ENCODE measurements at regions not wholly inside any gene's neighbourhood (a gene's known extent, or its start where the extent isn't known, plus 50 kb on each side); places are given as distances from the start of the nearest gene placed in this dataset.

DNA sequence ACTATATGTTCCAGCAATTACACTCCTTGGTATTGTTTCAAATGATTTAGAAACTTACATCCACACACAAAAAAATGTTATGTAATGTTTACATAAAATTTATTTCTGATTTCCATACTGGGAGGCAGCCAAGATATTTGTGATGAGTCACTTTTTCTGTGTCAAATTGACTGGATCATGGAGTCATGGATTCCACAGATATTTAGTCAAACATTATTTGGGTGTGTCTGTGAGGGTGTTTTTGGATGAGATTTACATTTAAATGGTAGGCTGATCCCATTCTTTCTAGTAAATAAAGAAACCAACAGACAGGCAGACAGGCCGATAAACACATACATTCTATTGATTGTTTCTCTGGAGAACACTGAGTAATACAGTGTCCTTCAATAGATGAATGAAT, 562.8 kb downstream of the SLITRK6 start:
- H3K27ac ChIP-seq (ENCODE audit: low read length): peak overlapping the region; percentile 47
- H3K4me2 ChIP-seq (ENCODE audit: low read length): peak overlapping the region; percentile 82
- ChIA-PET CTCF (no interaction called here), POLR2A (ENCODE audit: unreplicated experiment) (no interaction called here)
- H3K4me1 ChIP-seq (ENCODE audit: insufficient read depth, low read length): peaks cover 25% of the 10 kb centered on the region
- no peak overlapping the region for H3K9ac ChIP-seq (ENCODE audit: low read length)
- ATAC-seq (peak; percentile 83), DNase-seq (peak; percentile 91)
- H3K9me3 ChIP-seq (ENCODE audit: low read length): no peaks in the 10 kb centered on the region
- TF ChIP-seq EZH2 (IDR thresholded peaks at IDR 0.05; ENCODE audit: low read length, unreplicated experiment): no peak
- no peak for TF ChIP-seq EZH2phosphoT487 (IDR thresholded peaks at IDR 0.05; ENCODE audit: borderline replicate concordance, low read length)
- TF ChIP-seq, protein P1, sequence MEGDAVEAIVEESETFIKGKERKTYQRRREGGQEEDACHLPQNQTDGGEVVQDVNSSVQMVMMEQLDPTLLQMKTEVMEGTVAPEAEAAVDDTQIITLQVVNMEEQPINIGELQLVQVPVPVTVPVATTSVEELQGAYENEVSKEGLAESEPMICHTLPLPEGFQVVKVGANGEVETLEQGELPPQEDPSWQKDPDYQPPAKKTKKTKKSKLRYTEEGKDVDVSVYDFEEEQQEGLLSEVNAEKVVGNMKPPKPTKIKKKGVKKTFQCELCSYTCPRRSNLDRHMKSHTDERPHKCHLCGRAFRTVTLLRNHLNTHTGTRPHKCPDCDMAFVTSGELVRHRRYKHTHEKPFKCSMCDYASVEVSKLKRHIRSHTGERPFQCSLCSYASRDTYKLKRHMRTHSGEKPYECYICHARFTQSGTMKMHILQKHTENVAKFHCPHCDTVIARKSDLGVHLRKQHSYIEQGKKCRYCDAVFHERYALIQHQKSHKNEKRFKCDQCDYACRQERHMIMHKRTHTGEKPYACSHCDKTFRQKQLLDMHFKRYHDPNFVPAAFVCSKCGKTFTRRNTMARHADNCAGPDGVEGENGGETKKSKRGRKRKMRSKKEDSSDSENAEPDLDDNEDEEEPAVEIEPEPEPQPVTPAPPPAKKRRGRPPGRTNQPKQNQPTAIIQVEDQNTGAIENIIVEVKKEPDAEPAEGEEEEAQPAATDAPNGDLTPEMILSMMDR (conservative IDR thresholded peaks at IDR 0.05; ENCODE audit: low read depth, low read length): no peak
- peaks cover 3% of the 10 kb centered on the region for H3F3A ChIP-seq (ENCODE audit: low read length, unreplicated experiment)
- H3K79me2 ChIP-seq (ENCODE audit: low read length): no peaks in the 10 kb centered on the region
- no peaks in the 10 kb centered on the region for H3K9me2 ChIP-seq (replicated peaks; ENCODE audit: low read length)
- no peaks in the 10 kb centered on the region for H3K27me3 ChIP-seq (ENCODE audit: low read length)
- H3K4me3 ChIP-seq (ENCODE audit: low read length): peak overlapping the region; percentile 60
- no peaks in the 10 kb centered on the region for H3K36me3 ChIP-seq (ENCODE audit: low read depth, low read length)
- 0 out of 2 replicates have a peak overlapping the region, but pooled peaks have one; percentile 41 for H2AFZ ChIP-seq (ENCODE audit: low read length)
- no peaks in the 10 kb centered on the region for H4K20me1 ChIP-seq (ENCODE audit: low read length)
- BruUV-seq (replicated peaks): no TSS peak
- intact Hi-C loops (cut with micrococcal nuclease): loop anchor here (10.0 kb wide), 2 partner anchors 288 to 568 kb away; no protein-coding TSS in a partner anchor

DNA sequence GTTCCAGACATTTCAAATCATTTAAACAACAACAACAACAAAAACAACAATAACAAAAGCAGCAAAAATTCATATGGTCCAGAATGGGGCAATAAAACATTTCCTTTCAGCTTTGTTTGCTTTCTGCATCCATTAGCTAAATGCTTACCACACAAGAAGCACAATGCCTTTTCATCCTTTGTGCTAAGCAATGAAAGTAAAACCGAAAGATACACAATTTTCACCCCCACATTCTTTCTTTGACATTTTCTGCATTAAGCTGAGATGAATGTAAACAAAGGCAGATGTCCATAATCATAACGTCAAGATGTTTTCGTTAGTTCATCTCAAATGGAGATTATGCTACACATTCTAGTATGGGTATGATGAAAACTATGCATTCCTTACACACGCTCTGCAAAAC, 568.5 kb downstream of the SLITRK6 start:
- H3F3A ChIP-seq (ENCODE audit: low read length, unreplicated experiment): no peaks in the 10 kb centered on the region
- H3K79me2 ChIP-seq (ENCODE audit: low read length): no peaks in the 10 kb centered on the region
- H3K9me3 ChIP-seq (ENCODE audit: low read length): no peaks in the 10 kb centered on the region
- intact Hi-C loops (cut with micrococcal nuclease): loop anchor here (10.0 kb wide), 2 partner anchors 294 to 574 kb away; no protein-coding TSS in a partner anchor
- BruUV-seq (replicated peaks): no TSS peak
- no peak overlapping the region for H3K4me2 ChIP-seq (ENCODE audit: low read length)
- H3K4me1 ChIP-seq (ENCODE audit: insufficient read depth, low read length): no peaks in the 10 kb centered on the region
- no peak overlapping the region for H3K27ac ChIP-seq (ENCODE audit: low read length)
- ATAC-seq (no peak), DNase-seq (no peak)
- ChIA-PET CTCF (no interaction called here), POLR2A (ENCODE audit: unreplicated experiment) (no interaction called here)
- no peaks in the 10 kb centered on the region for H3K27me3 ChIP-seq (ENCODE audit: low read length)
- H3K4me3 ChIP-seq (ENCODE audit: low read length): no peak overlapping the region
- no peak overlapping the region for H3K9ac ChIP-seq (ENCODE audit: low read length)
- H3K9me2 ChIP-seq (replicated peaks; ENCODE audit: low read length): no peaks in the 10 kb centered on the region
- no peak overlapping the region for H2AFZ ChIP-seq (ENCODE audit: low read length)
- no peak for TF ChIP-seq EZH2 (IDR thresholded peaks at IDR 0.05; ENCODE audit: low read length, unreplicated experiment)
- TF ChIP-seq, protein P1 (conservative IDR thresholded peaks at IDR 0.05; ENCODE audit: low read depth, low read length): no peak
- TF ChIP-seq EZH2phosphoT487 (IDR thresholded peaks at IDR 0.05; ENCODE audit: borderline replicate concordance, low read length): no peak
- no peaks in the 10 kb centered on the region for H3K36me3 ChIP-seq (ENCODE audit: low read depth, low read length)
- no peaks in the 10 kb centered on the region for H4K20me1 ChIP-seq (ENCODE audit: low read length)

- no peak overlapping the region for H3K4me3 ChIP-seq (ENCODE audit: low read length)
- intact Hi-C loops (cut with micrococcal nuclease): no loop called here
- no peak for ATAC-seq
Observed at GRCh38 chr13:85228692-85229091, 570.5 kb downstream of the SLITRK6 start.

More at GRCh38 chr13:85228692-85229091, 570.5 kb downstream of the SLITRK6 start:
- ChIA-PET POLR2A (ENCODE audit: unreplicated experiment) (no interaction called here), CTCF (no interaction called here)
- Histone ChIP-seq H3K9me2 (replicated peaks; ENCODE audit: low read length) (no peaks in the 10 kb centered on the region), H2AFZ (ENCODE audit: low read length) (no peak overlapping the region), H3K9me3 (ENCODE audit: low read length) (no peaks in the 10 kb centered on the region), H3F3A (ENCODE audit: low read length, unreplicated experiment) (no peaks in the 10 kb centered on the region), H4K20me1 (ENCODE audit: low read length) (no peaks in the 10 kb centered on the region), H3K36me3 (ENCODE audit: low read depth, low read length) (no peaks in the 10 kb centered on the region), H3K27ac (ENCODE audit: low read length) (no peak overlapping the region), H3K4me1 (ENCODE audit: insufficient read depth, low read length) (no peaks in the 10 kb centered on the region), H3K27me3 (ENCODE audit: low read length) (no peaks in the 10 kb centered on the region), H3K4me2 (ENCODE audit: low read length) (no peak overlapping the region), H3K79me2 (ENCODE audit: low read length) (no peaks in the 10 kb centered on the region), H3K9ac (ENCODE audit: low read length) (no peak overlapping the region)
- no peak for DNase-seq
- TF ChIP-seq, protein P1 (conservative IDR thresholded peaks at IDR 0.05; ENCODE audit: low read depth, low read length): no peak
- TF ChIP-seq EZH2phosphoT487 (IDR thresholded peaks at IDR 0.05; ENCODE audit: borderline replicate concordance, low read length): no peak
- TF ChIP-seq EZH2 (IDR thresholded peaks at IDR 0.05; ENCODE audit: low read length, unreplicated experiment): no peak
- no TSS peak for BruUV-seq (replicated peaks)
